K562 (cell line): ENCODE measurements at regions not wholly inside any gene's neighbourhood (a gene's known extent, or its start where the extent isn't known, plus 50 kb on each side); places are given as distances from the start of the nearest gene placed in this dataset.

Experiments used
- CHD4 ChIP-seq: fragments of 200-600 bp; sonication (generic); IDR thresholded peaks from 3 replicates; pipeline ENCODE4 v1.6.1; 2012; ENCODE audit warnings: low read depth, mild to moderate bottlenecking, mixed read lengths, low read length, inconsistent platforms; ENCODE audit not compliant: insufficient read depth, insufficient replicate concordance, poor library complexity, severe bottlenecking
- EP300 ChIP-seq: IDR thresholded peaks from 2 replicates; pipeline ENCODE4 v1.6.1; 2012; ENCODE audit warnings: low read length, improper control_type of control experiment
- HNRNPLL ChIP-seq: fragments of 200-400 bp; formaldehyde crosslinking; IDR thresholded peaks from 2 replicates; pipeline ENCODE4 v1.6.1; 2017; ENCODE audit warnings: low read length, low read depth, mild to moderate bottlenecking; ENCODE audit not compliant: poor library complexity, severe bottlenecking
- POLR2AphosphoS5 ChIP-seq: IDR thresholded peaks from 2 replicates; pipeline ENCODE4 v1.6.1; 2011; ENCODE audit warnings: mild to moderate bottlenecking, low read depth, low read length, moderate library complexity; ENCODE audit not compliant: control insufficient read depth, insufficient read depth
- SMARCA5 ChIP-seq: fragments of 450-650 bp; IDR thresholded peaks from 2 replicates; pipeline ENCODE4 v1.6.1; 2016
- TF ChIP-seq, protein P1 (sequence below), 2 experiments: fragments of 450-650 bp in 1 of 2; sonication (generic) in 1 of 2; formaldehyde crosslinking; conservative IDR thresholded peaks; 2 replicates each; pipeline versions ENCODE4 v1.4.0 to v1.8.1; 2020 to 2022; ENCODE audit warnings: mild to moderate bottlenecking in 1 of 2, missing genetic modification reagents in 1 of 2
- TF ChIP-seq, protein P2 (sequence below), 3 experiments: IDR thresholded peaks in 2 of 3; conservative IDR thresholded peaks in 1 of 3; 2 replicates each; pipeline ENCODE4 v1.5.1; 2011 to 2012; ENCODE audit warnings: low read length in 3 of 3, mild to moderate bottlenecking in 3 of 3, control low read depth in 2 of 3, improper control_type of control experiment in 1 of 3, inconsistent platforms in 1 of 3, low read depth in 1 of 3, mixed read lengths in 1 of 3, moderate library complexity in 1 of 3; ENCODE audit not compliant: insufficient read depth in 2 of 3

DNA sequence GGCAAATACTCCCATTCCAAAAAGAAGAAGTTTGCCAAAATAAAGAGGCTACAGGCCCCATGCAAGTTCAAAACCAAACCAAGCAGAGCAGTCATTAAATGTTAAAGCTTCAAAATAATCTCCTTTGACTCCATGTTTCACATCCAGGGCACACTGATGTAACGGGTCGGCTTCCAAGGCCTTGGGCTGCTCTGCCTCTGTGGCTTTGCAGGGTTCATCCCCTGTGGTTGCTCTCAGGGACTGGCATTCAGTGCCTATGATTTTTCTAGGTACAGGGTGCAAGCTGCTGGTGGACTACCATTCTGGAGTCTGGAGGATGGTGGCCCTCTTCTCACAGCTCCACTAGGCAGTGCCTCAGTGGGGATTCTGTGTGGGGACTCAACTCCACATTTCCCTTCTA lies 971.6 kb upstream of the MBL2 start:
- no peak for TF ChIP-seq CHD4
- no peak for TF ChIP-seq POLR2AphosphoS5
- TF ChIP-seq, protein P1, sequence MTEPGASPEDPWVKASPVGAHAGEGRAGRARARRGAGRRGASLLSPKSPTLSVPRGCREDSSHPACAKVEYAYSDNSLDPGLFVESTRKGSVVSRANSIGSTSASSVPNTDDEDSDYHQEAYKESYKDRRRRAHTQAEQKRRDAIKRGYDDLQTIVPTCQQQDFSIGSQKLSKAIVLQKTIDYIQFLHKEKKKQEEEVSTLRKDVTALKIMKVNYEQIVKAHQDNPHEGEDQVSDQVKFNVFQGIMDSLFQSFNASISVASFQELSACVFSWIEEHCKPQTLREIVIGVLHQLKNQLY (CRISPR knock-in tag; conservative IDR thresholded peaks at IDR 0.05): no peak
- no peak for TF ChIP-seq HNRNPLL
- TF ChIP-seq EP300: no peak
- no peak for TF ChIP-seq SMARCA5
- TF ChIP-seq, protein P2, sequence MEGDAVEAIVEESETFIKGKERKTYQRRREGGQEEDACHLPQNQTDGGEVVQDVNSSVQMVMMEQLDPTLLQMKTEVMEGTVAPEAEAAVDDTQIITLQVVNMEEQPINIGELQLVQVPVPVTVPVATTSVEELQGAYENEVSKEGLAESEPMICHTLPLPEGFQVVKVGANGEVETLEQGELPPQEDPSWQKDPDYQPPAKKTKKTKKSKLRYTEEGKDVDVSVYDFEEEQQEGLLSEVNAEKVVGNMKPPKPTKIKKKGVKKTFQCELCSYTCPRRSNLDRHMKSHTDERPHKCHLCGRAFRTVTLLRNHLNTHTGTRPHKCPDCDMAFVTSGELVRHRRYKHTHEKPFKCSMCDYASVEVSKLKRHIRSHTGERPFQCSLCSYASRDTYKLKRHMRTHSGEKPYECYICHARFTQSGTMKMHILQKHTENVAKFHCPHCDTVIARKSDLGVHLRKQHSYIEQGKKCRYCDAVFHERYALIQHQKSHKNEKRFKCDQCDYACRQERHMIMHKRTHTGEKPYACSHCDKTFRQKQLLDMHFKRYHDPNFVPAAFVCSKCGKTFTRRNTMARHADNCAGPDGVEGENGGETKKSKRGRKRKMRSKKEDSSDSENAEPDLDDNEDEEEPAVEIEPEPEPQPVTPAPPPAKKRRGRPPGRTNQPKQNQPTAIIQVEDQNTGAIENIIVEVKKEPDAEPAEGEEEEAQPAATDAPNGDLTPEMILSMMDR (IDR thresholded peaks at IDR 0.05 in 2 of 3, conservative IDR thresholded peaks at IDR 0.05 in 1 of 3; ENCODE audit: insufficient read depth in 2 of 3, low read depth in 1 of 3, low read length in 3 of 3): no peak
